Astrocyte of the spinal cord (primary cell): ENCODE measurements at regions not wholly inside any gene's neighbourhood (a gene's known extent, or its start where the extent isn't known, plus 50 kb on each side); places are given as distances from the start of the nearest gene placed in this dataset.

Experiments used
- DNase-seq: peaks from one replicate; pipeline ENCODE4 v3.0.0; 2011; ENCODE audit warnings: low read depth, low spot score
- H3K4me3 ChIP-seq: 2 replicates; pipeline ENCODE4 v1.5.1; 2011; ENCODE audit warnings: low read depth, mild to moderate bottlenecking, low read length, moderate library complexity
- CTCF ChIP-seq: IDR thresholded peaks from 2 replicates; pipeline ENCODE4 v1.5.1; 2012; ENCODE audit warnings: low read depth, mild to moderate bottlenecking, low read length, inconsistent platforms
- in situ Hi-C: cut with HindIII; loops from 2 replicates; pipeline ENCODE4 v1.10.0; 2017; ENCODE audit warnings: low sequenced_read_pairs

GRCh38 chr1:99554727-99555126 lies 91.2 kb upstream of the PALMD start:
- H3K4me3 ChIP-seq = no peak overlapping the region
- TF ChIP-seq CTCF = no peak
- in situ Hi-C loops = no loop called here
- no peak for DNase-seq

DNA sequence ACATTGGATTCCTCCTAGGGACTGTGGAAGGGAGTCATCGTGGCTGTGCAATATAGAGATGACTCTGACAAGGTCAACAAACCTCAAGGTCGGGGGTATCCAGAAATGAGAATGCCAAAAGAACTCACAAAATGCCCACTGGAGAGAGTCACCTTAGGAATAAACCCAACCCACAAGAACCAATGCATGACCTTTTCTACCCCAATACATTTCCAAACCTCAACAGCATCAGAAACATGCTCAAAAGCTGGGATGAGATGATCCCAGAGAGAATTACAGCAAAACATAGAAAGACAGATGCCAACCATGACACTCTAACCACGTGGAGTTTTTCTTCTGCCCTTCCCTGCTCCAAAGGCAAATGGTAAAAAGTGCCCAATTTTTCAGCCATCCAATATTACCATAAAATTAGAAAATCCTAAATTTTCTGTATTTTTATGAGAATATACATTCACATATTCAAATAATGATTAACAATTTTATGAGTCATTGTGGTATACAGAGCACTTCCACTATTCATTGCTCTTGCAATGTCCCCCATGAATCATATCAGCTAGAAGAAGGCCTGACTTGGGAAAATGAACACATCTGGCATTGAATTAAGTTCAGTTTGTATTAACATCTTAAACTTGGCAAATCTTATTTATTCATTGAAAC lies 88.2 kb upstream of the PALMD start:
- peak; percentile 77 for DNase-seq
- TF ChIP-seq CTCF = no peak
- in situ Hi-C loops = no loop called here
- H3K4me3 ChIP-seq = no peak overlapping the region

- in situ Hi-C loops = no loop called here
- no peak for DNase-seq
- no peak for TF ChIP-seq CTCF
- H3K4me3 ChIP-seq = no peak overlapping the region
Measured at GRCh38 chr1:99559166-99559565, 86.7 kb upstream of the PALMD start.

DNA sequence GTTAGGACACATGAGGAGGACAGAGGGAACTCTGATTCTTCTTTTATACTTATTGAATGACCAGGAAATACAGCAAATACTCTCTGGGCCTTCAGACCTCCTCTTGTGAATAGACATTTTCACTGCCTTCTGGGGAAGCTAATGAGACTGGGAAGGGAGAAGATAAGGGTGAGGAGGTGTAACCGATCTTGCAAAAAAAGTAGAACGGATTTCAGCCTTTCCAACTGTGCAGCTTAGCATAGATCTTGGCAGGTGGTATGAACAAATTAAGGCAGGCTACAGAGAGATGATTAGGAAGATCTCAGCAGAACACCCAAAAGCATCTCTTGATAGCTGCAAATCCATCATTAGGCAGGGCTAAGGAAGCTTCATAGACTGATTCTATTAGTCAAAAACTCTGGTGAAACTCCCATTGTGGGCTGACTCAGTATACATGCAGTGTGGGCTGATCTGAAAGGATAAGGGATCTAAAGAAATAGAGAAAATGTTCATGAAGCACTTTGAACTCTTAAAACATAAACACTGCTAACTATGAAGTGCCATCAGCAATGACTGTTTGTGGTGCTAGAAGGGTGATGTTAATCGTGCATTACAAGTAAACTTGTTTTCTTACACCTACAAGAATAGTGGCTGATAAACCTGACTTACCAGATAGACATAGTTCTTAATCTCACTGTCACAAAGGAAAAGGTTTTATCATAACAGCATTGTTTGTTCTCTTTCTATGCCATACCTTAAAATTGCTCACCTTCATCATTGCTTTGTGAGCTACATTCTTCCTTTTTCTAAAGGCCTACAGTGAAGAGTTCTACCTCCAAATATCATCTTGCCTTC lies 85.5 kb upstream of the PALMD start:
- DNase-seq = no peak
- no peak overlapping the region for H3K4me3 ChIP-seq
- TF ChIP-seq CTCF = no peak
- in situ Hi-C loops = no loop called here

DNA sequence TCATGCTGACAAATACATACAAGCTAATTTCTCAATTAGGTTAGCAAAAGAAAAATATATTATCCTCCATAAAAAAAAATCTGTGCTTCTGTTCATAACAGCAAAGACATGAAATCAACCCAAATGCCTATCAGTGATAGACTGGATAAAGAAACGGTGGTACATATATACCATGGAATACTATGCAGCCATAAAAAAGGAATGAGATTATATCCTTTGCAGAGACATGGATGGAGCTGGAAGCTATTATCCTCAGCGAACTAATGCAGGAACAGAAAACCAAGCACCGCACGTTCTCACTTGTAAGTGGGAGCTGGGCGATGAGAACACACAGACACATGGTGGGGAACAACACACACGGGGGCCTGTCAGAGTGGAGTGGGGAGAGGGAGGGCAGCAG lies 84.0 kb upstream of the PALMD start:
- DNase-seq = no peak
- no peak overlapping the region for H3K4me3 ChIP-seq
- in situ Hi-C loops = no loop called here
- TF ChIP-seq CTCF = no peak

- in situ Hi-C loops = no loop called here
Measured at GRCh38 chr1:99565606-99566289, 80.2 kb upstream of the PALMD start.

More at GRCh38 chr1:99565606-99566289, 80.2 kb upstream of the PALMD start:
- no peak overlapping the region for H3K4me3 ChIP-seq
- no peak for TF ChIP-seq CTCF
- no peak for DNase-seq
